Testis (tissue), 2 donors: ENCODE measurements at regions not wholly inside any gene's neighbourhood (a gene's known extent, or its start where the extent isn't known, plus 50 kb on each side); places are given as distances from the start of the nearest gene placed in this dataset.

Source experiments
- DNase-seq: peaks from one replicate; pipeline ENCODE4 v3.0.0-alpha.2; 2019
- H3K27ac ChIP-seq, 2 donors: fragments of 200-600 bp; sonication (generic); one replicate each; pipeline ENCODE4 v1.5.1; 2019
- H3K27me3 ChIP-seq: fragments of 200-600 bp; sonication (generic); one replicate; pipeline ENCODE4 v1.5.1; 2019
- H3K36me3 ChIP-seq: fragments of 200-600 bp; sonication (generic); one replicate; pipeline ENCODE4 v1.5.1; 2017; ENCODE audit warnings: low read depth; ENCODE audit errors: missing control alignments
- H3K4me1 ChIP-seq: fragments of 200-600 bp; sonication (generic); one replicate; pipeline ENCODE4 v1.5.1; 2019
- H3K4me3 ChIP-seq, 2 donors: fragments of 200-600 bp; sonication (generic); one replicate each; pipeline ENCODE4 v1.5.1; 2017 to 2019
- H3K9me3 ChIP-seq: fragments of 200-600 bp; sonication (generic); one replicate; pipeline ENCODE4 v1.5.1; 2017
- POLR2A ChIP-seq: fragments of 450-650 bp; IDR thresholded peaks from one replicate; pipeline ENCODE4 v1.6.1; 2017; ENCODE audit warnings: antibody characterized with exemption, mild to moderate bottlenecking, moderate library complexity
- WGBS, 2 donors: methylation state at CpG; one replicate each; pipeline ENCODE4 v1.1.5; 2018; 5-methylcytosine and 5-hydroxymethylcytosine counted together
- intact Hi-C: fragments of 100-400 bp; cut with DNase I; formaldehyde crosslinking; loops from one replicate; pipeline ENCODE4 v1.15.1; 2023; ENCODE audit warnings: low total_unique reads
- TF ChIP-seq, protein P1 (sequence below), 3 experiments: fragments of 450-650 bp in 2 of 3; fragments of 200-600 bp in 1 of 3; sonication (generic) in 1 of 3; IDR thresholded peaks; one replicate each; pipeline ENCODE4 v1.5.1; 2016 to 2019; ENCODE audit warnings: antibody characterized with exemption in 3 of 3, mild to moderate bottlenecking in 2 of 3, moderate library complexity in 1 of 3

DNA sequence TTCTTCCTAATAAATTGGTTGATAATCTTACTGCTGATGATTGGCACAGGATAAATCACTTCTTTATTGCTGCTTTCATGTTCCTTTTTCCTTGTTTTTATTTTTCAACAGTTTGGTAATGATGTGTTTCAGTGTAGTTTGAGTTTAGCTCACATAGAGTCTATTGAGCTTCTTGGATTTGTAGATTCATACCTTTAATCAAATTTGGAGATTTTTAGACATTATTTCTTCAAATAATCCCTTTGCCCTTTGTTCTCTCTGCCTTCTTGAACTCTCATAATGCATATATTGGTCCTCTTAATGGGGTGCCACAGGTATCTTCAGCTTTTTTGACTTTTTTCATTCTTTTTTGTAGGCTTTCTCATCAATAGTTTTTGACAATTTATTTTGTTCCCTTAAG lies 275.3 kb downstream of the TLE4 start:
- intact Hi-C loops = no loop called here
- Histone ChIP-seq H3K4me3 (no peak overlapping the region), H3K9me3 (no peaks in the 10 kb centered on the region), H3K27me3 (no peaks in the 10 kb centered on the region), H3K4me1 (no peaks in the 10 kb centered on the region), H3K36me3 (no peaks in the 10 kb centered on the region), H3K27ac (no peak overlapping the region)
- no peak for DNase-seq
- TF ChIP-seq, protein P1, sequence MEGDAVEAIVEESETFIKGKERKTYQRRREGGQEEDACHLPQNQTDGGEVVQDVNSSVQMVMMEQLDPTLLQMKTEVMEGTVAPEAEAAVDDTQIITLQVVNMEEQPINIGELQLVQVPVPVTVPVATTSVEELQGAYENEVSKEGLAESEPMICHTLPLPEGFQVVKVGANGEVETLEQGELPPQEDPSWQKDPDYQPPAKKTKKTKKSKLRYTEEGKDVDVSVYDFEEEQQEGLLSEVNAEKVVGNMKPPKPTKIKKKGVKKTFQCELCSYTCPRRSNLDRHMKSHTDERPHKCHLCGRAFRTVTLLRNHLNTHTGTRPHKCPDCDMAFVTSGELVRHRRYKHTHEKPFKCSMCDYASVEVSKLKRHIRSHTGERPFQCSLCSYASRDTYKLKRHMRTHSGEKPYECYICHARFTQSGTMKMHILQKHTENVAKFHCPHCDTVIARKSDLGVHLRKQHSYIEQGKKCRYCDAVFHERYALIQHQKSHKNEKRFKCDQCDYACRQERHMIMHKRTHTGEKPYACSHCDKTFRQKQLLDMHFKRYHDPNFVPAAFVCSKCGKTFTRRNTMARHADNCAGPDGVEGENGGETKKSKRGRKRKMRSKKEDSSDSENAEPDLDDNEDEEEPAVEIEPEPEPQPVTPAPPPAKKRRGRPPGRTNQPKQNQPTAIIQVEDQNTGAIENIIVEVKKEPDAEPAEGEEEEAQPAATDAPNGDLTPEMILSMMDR (IDR thresholded peaks at IDR 0.05) = no peak
- no peak for TF ChIP-seq POLR2A

DNA sequence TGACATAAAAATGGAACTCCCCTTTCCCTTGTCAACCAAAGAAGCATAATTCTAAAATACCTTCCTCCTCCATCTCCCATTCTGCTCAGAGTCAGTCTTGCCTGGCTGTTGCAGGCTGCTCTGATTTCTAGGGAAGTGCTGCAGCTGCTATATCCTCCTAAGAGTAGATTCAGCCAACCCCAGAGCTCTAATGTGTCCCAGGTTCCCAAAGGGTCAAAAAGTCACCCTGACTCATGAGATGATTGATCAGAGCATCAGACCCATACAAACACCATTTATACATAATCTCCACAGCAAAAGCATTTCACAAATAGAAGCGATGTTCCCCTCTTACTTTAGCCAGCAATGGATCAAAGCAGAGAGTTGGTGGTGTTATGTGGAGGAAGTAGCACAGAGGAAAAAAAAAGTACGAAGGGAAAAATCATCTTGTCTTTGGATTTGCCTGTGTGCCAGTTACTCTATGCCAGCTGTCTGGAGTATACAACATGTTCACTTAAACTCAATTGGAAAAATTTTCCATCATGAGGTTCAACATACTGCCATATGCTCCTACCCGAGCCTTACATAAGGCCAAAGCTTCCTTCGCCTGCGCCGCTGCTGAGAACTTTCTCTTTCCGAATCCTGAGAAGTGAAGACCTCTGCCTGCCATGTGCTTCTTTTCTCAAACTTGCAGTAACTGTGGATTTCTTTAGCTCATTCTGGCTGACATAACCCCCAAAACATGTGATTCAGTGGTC lies 258.0 kb downstream of the TLE4 start:
- Histone ChIP-seq H3K27ac (no peak overlapping the region), H3K27me3 (no peaks in the 10 kb centered on the region), H3K36me3 (no peaks in the 10 kb centered on the region), H3K4me3 (no peak overlapping the region), H3K4me1 (no peaks in the 10 kb centered on the region), H3K9me3 (no peaks in the 10 kb centered on the region)
- intact Hi-C loops = no loop called here
- WGBS, 2 donors = 92 to 98% methylated on average over 7 of the region's 7 CpGs
- DNase-seq = no peak
- TF ChIP-seq, protein P1 (IDR thresholded peaks at IDR 0.05) = no peak
- no peak for TF ChIP-seq POLR2A

DNA sequence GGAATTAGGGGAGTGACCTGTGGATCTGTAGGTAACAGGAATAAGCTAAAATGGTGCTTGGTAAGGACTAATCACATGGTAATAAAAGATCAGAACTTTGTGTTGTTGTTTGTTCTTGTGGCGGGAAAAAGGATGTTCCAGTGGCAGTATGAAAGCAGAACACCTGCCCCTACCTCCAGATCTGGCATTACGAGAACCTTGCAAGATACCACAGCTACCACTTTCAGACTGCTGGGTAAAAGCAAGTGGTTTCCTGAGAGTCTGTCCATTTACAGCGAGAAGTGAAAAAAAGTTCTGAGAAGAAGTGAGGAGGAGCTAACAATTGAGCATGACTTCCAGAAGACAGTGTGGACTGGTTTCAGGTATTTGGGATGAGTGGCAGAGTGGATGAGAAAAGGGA lies 252.5 kb downstream of the TLE4 start:
- no peak overlapping the region for H3K27ac ChIP-seq
- H3K4me1 ChIP-seq = no peaks in the 10 kb centered on the region
- WGBS, 2 donors = 92 to 99% methylated on average over 3 of the region's 3 CpGs
- intact Hi-C loops = no loop called here
- TF ChIP-seq, protein P1 (IDR thresholded peaks at IDR 0.05) = no peak
- no peak for TF ChIP-seq POLR2A
- no peak overlapping the region for H3K4me3 ChIP-seq
- DNase-seq = no peak
- H3K9me3 ChIP-seq = no peaks in the 10 kb centered on the region
- no peaks in the 10 kb centered on the region for H3K36me3 ChIP-seq
- H3K27me3 ChIP-seq = no peaks in the 10 kb centered on the region

DNA sequence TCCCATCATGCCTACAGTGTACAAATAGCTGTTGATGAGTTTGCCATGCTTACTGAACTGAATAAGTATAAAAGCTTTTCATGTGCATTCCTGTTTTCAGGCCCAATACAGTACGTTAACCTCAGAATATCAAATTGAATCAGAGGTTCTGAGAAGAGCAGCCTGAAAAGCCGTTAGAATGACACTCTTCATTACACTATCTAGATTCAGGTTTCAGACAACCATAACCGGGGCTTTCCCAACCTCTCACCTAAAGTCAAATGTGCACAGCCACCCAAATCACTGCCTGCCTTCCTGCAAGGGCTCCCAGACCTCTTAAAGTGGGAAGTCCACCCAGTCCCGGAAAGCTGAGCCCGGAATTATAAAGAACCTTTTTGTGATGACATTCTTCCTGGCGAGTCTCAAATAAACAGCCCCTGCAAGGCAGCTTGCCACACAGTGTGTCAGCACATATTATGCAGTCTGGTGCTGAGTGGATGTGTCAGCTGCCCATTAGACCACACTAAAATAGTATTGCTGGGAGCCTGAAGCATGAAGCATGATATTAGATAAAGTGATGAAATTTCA lies 245.8 kb downstream of the TLE4 start:
- Histone ChIP-seq H3K9me3 (no peaks in the 10 kb centered on the region), H3K27ac (no peak overlapping the region), H3K4me1 (no peaks in the 10 kb centered on the region), H3K4me3 (no peak overlapping the region), H3K27me3 (no peaks in the 10 kb centered on the region), H3K36me3 (no peaks in the 10 kb centered on the region)
- WGBS, 2 donors = 73 to 80% methylated on average over 6 of the region's 6 CpGs
- DNase-seq = no peak
- TF ChIP-seq, protein P1 (IDR thresholded peaks at IDR 0.05) = no peak
- no peak for TF ChIP-seq POLR2A
- intact Hi-C loops = no loop called here

DNA sequence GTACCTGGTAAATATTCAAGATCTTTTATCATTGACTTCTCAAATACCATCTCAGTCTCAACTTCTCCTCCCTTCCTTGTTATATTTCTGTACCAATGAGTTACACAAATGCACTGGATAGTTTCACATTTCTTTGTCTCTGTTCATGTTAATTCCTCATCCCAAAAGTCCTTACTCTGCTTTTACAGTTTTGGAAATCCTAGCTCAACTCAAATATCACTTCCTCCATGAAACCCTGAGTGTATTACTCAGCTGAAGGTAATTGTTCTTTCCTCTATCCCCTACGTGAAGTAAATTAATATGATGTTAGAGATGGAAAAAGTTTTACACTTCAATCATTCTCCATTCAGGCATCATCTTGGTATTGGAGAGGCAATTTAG lies 241.5 kb downstream of the TLE4 start:
- Histone ChIP-seq H3K27ac (no peak overlapping the region), H3K27me3 (no peaks in the 10 kb centered on the region), H3K4me3 (no peak overlapping the region), H3K4me1 (no peaks in the 10 kb centered on the region), H3K9me3 (no peaks in the 10 kb centered on the region), H3K36me3 (no peaks in the 10 kb centered on the region)
- 65 to 72% methylated on average over 1 of the region's 1 CpG for WGBS, 2 donors
- intact Hi-C loops = no loop called here
- TF ChIP-seq, protein P1 (IDR thresholded peaks at IDR 0.05) = no peak
- no peak for TF ChIP-seq POLR2A
- DNase-seq = no peak
